ENCODE measurements at regions not wholly inside any gene's neighbourhood (a gene's known extent, or its start where the extent isn't known, plus 50 kb on each side); places are given as distances from the start of the nearest gene placed in this dataset.

DNA sequence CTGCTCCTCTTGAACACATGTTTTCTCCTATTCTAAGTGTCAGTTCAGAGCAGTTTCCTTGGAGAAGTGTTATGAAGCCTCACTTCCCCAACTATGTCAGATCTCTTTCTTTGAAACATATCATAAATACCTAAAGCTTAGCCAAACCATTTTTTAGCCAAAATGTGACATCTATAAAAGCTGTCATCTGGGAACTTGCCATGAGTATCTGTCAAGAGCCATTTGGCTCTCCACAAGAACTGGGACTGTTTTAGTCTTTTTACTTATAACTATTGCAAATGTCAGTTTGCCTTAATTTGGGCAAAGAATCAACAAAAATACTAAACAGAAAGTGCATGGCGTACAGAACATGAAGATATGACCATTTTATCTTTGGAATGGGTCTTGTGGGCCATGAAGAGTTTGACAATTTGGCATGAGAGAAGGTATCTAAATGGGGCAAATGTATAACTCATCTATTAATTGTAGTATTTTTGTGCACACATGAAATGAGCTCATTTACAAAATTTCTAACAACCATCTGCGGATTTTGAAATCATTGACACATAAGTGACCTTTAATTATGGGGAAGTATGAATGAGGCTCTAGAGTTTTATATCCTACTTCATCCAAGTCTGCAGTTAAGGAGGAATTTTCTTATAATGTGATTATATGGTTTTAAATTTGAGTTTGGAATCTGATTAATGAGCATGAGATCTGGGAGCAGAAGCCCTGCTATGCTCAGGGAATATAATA, 129.1 kb upstream of the PACRGL start:
- Histone ChIP-seq H3K9me3 (ENCODE audit: low read depth, low read length) (no peaks in the 10 kb centered on the region), H3K27ac (no peak overlapping the region), H3K9ac (ENCODE audit: insufficient read length) (no peak overlapping the region), H3K36me3 (ENCODE audit: insufficient read depth, low read length) (no peaks in the 10 kb centered on the region), H3K4me3 (no peak overlapping the region)
- TF ChIP-seq POLR2AphosphoS5 (IDR thresholded peaks at IDR 0.05; ENCODE audit: borderline replicate concordance, low read depth, low read length) = no peak
- no peak for TF ChIP-seq EZH2 (IDR thresholded peaks at IDR 0.05)
- TF ChIP-seq FOXP2 (optimal IDR thresholded peaks at IDR 0.05; ENCODE audit: control extremely low read depth, extremely low read length, insufficient read depth) = no peak
- no peak for DNase-seq (ENCODE audit: low read depth, low spot score)

DNA sequence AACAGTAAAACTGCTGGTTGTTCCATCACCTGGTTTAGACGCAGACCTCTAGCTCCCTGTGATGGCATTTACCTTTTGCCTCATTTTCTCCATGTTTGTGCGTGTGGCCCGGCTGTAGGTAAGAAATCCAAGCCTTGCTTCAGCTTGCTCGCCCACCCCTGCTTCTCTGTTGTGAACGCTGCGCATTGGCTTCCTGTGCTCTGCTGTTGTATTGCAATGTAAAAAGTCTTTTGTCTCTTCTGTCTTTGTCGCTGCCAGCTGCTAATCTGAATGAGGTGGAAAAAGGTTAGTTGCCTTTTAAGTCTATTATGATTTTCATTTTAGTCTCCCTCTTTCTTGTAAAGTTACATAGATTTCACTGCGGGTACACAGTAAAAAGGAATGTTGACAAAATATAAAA, 127.3 kb upstream of the PACRGL start:
- no peak for DNase-seq (ENCODE audit: low read depth, low spot score)
- no peaks in the 10 kb centered on the region for H3K36me3 ChIP-seq (ENCODE audit: insufficient read depth, low read length)
- no peak overlapping the region for H3K4me3 ChIP-seq
- no peaks in the 10 kb centered on the region for H3K9me3 ChIP-seq (ENCODE audit: low read depth, low read length)
- no peak overlapping the region for H3K27ac ChIP-seq
- no peak overlapping the region for H3K9ac ChIP-seq (ENCODE audit: insufficient read length)
- TF ChIP-seq POLR2AphosphoS5 (IDR thresholded peaks at IDR 0.05; ENCODE audit: borderline replicate concordance, low read depth, low read length) = no peak

DNA sequence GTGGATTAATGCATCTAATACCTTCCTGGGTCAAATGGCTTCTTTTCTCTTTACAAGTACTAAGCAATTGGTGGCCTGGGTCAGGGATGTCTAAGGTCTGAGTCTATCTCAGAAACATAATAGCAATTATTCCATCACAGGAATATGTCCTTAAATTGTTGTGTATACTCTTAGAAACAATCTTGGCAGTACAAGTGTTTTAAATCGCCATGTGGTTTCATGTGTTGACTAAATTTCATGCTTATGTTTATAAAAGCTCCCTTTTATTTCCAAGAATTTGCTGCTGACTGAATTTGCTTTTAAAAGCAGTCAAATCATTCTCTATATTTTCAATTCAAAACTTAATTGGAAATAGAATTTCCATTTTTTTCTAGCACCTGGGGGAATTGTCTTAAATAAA, 125.3 kb upstream of the PACRGL start:
- TF ChIP-seq FOXP2 (optimal IDR thresholded peaks at IDR 0.05; ENCODE audit: control extremely low read depth, extremely low read length, insufficient read depth) (no peak), EZH2 (IDR thresholded peaks at IDR 0.05) (no peak), POLR2AphosphoS5 (IDR thresholded peaks at IDR 0.05; ENCODE audit: borderline replicate concordance, low read depth, low read length) (no peak)
- Histone ChIP-seq H3K9ac (ENCODE audit: insufficient read length) (no peak overlapping the region), H3K27ac (no peak overlapping the region), H3K4me3 (no peak overlapping the region), H3K36me3 (ENCODE audit: insufficient read depth, low read length) (no peaks in the 10 kb centered on the region), H3K9me3 (ENCODE audit: low read depth, low read length) (no peaks in the 10 kb centered on the region)
- DNase-seq (ENCODE audit: low read depth, low spot score) = no peak

DNA sequence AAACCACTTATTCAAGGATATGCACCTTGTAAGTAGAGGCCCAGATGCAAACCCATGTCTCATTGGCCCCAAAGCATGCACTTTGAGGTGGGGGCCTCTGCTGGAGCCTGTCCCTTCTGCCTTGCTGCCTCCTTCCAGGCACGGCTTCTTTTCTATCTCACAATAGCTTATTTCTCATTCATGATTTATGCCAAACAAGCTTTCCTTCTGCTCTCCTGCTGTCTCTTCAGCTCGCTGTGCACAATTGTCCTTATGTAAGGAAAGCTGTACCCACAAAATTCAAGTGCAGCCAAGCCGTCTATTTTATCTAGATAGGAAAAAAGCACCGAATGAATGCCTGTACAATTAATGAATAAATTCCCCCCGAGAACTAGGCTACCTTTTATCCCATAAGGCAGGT, 124.8 kb upstream of the PACRGL start:
- Histone ChIP-seq H3K27ac (no peak overlapping the region), H3K9ac (ENCODE audit: insufficient read length) (no peak overlapping the region), H3K9me3 (ENCODE audit: low read depth, low read length) (no peaks in the 10 kb centered on the region), H3K4me3 (no peak overlapping the region), H3K36me3 (ENCODE audit: insufficient read depth, low read length) (no peaks in the 10 kb centered on the region)
- TF ChIP-seq FOXP2 (optimal IDR thresholded peaks at IDR 0.05; ENCODE audit: control extremely low read depth, extremely low read length, insufficient read depth) = no peak
- TF ChIP-seq POLR2AphosphoS5 (IDR thresholded peaks at IDR 0.05; ENCODE audit: borderline replicate concordance, low read depth, low read length) = no peak
- no peak for TF ChIP-seq EZH2 (IDR thresholded peaks at IDR 0.05)
- DNase-seq (ENCODE audit: low read depth, low spot score) = no peak

DNA sequence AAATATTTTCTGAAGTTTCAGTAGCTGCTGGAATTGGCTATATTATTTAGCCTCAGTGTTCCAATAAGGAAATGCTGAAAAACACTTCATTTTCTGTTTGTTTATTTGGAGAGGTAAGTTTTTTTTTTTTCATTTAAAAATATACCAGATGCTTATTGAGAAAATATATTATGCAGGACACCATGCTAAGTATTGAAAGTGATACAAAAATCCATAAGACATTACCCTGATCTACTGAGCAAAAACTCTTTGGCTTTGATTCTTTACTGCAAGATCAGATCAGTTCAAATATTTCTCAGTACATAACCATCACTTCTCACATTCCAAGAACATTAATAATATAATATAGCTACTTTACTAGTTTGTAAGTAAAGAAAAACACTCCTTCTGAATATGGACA, 123.4 kb upstream of the PACRGL start:
- no peak for TF ChIP-seq FOXP2 (optimal IDR thresholded peaks at IDR 0.05; ENCODE audit: control extremely low read depth, extremely low read length, insufficient read depth)
- no peak for TF ChIP-seq EZH2 (IDR thresholded peaks at IDR 0.05)
- TF ChIP-seq POLR2AphosphoS5 (IDR thresholded peaks at IDR 0.05; ENCODE audit: borderline replicate concordance, low read depth, low read length) = no peak
- no peaks in the 10 kb centered on the region for H3K9me3 ChIP-seq (ENCODE audit: low read depth, low read length)
- no peak overlapping the region for H3K9ac ChIP-seq (ENCODE audit: insufficient read length)
- no peak overlapping the region for H3K4me3 ChIP-seq
- no peak for DNase-seq (ENCODE audit: low read depth, low spot score)
- no peaks in the 10 kb centered on the region for H3K36me3 ChIP-seq (ENCODE audit: insufficient read depth, low read length)
- no peak overlapping the region for H3K27ac ChIP-seq

DNA sequence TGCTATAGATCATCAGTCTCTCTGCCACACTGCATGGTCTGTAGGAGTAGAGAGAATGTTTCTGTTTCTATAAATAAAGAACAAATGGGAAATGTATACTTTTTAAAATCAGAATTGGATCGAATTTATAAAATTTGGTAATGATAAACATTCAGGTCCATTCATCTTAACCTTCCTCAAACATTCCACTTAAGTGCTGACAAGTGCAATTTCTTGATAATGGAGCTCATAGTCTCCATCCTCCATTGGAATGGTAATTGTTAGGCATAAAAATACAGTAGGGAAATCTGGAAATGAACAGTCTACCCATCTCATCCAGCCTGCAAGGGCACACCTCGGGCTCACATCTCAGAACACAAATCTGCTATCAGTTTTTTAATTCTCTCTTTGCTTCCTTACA, 122.6 kb upstream of the PACRGL start:
- no peaks in the 10 kb centered on the region for H3K36me3 ChIP-seq (ENCODE audit: insufficient read depth, low read length)
- H3K27ac ChIP-seq = no peak overlapping the region
- DNase-seq (ENCODE audit: low read depth, low spot score) = no peak
- H3K9me3 ChIP-seq (ENCODE audit: low read depth, low read length) = no peaks in the 10 kb centered on the region
- no peak overlapping the region for H3K4me3 ChIP-seq
- H3K9ac ChIP-seq (ENCODE audit: insufficient read length) = no peak overlapping the region
- TF ChIP-seq POLR2AphosphoS5 (IDR thresholded peaks at IDR 0.05; ENCODE audit: borderline replicate concordance, low read depth, low read length) = no peak
- no peak for TF ChIP-seq EZH2 (IDR thresholded peaks at IDR 0.05)
- TF ChIP-seq FOXP2 (optimal IDR thresholded peaks at IDR 0.05; ENCODE audit: control extremely low read depth, extremely low read length, insufficient read depth) = no peak

DNA sequence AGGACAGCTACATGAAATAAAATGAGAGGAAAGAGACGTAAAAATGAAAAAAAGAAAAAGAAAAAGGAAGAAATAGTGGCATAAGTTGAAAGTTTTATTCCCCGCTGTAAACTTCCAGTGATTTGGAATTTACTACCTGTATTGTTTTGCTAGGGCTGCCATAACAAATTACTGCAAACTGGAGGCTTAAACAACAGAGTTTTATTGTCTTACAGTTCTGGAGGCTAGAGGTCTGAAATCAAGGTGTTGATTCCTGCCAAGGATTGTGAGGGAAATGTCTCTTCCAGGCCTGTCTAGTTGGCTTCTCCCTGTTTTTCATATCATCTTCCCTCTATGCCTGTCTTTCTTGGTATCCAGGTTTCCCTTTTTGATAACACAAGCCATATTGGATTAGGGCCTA, 119.4 kb upstream of the PACRGL start:
- Histone ChIP-seq H3K27ac (no peak overlapping the region), H3K36me3 (ENCODE audit: insufficient read depth, low read length) (no peaks in the 10 kb centered on the region), H3K9me3 (ENCODE audit: low read depth, low read length) (no peaks in the 10 kb centered on the region), H3K4me3 (no peak overlapping the region), H3K9ac (ENCODE audit: insufficient read length) (no peak overlapping the region)
- DNase-seq (ENCODE audit: low read depth, low spot score) = no peak
- TF ChIP-seq EZH2 (IDR thresholded peaks at IDR 0.05) (no peak), FOXP2 (optimal IDR thresholded peaks at IDR 0.05; ENCODE audit: control extremely low read depth, extremely low read length, insufficient read depth) (no peak)

DNA sequence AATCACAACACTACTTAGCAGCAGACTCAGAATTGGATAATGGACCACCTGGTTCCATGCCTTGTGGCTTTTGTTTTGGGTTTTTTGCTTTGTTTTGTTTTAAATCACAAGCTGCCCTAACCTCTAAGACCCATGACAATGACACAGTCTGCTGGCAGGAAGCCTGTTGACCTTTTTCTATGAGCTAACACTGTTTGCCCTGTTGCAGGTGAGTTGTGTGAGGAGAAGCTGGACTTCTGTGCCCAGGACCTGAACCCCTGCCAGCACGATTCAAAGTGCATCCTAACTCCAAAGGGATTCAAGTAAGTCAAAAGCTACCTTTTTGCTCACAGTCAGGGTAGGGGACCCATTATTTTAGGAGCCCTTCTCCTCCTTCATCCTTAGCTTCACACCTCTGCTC, 110.8 kb upstream of the PACRGL start:
- H3K36me3 ChIP-seq (ENCODE audit: insufficient read depth, low read length) = no peaks in the 10 kb centered on the region
- no peaks in the 10 kb centered on the region for H3K9me3 ChIP-seq (ENCODE audit: low read depth, low read length)
- H3K9ac ChIP-seq (ENCODE audit: insufficient read length) = no peak overlapping the region
- no peak overlapping the region for H3K27ac ChIP-seq
- TF ChIP-seq POLR2AphosphoS5 (IDR thresholded peaks at IDR 0.05; ENCODE audit: borderline replicate concordance, low read depth, low read length) (no peak), FOXP2 (optimal IDR thresholded peaks at IDR 0.05; ENCODE audit: control extremely low read depth, extremely low read length, insufficient read depth) (no peak), EZH2 (IDR thresholded peaks at IDR 0.05) (no peak)
- H3K4me3 ChIP-seq = no peak overlapping the region
- no peak for DNase-seq (ENCODE audit: low read depth, low spot score)

DNA sequence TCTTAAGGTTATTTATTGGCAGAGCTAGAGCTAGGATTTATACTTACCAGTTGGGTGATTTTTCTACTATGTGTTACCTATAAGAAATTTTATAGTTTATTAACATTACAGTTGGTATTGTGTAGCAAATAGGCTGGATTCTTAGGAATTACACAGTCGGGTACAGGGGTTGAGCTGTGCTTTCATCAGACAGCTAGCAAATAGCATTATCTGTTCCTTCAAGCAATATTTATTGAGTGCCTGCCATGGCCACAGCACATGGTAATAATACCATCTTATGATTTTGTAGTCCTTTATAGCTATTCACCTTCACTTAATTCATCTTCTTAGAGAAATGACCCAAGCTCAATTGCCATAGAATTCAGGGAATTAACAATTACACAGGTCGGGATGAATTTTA, 109.4 kb upstream of the PACRGL start:
- TF ChIP-seq POLR2AphosphoS5 (IDR thresholded peaks at IDR 0.05; ENCODE audit: borderline replicate concordance, low read depth, low read length) = no peak
- no peak for TF ChIP-seq FOXP2 (optimal IDR thresholded peaks at IDR 0.05; ENCODE audit: control extremely low read depth, extremely low read length, insufficient read depth)
- TF ChIP-seq EZH2 (IDR thresholded peaks at IDR 0.05) = no peak
- no peak overlapping the region for H3K4me3 ChIP-seq
- H3K27ac ChIP-seq = no peak overlapping the region
- no peaks in the 10 kb centered on the region for H3K9me3 ChIP-seq (ENCODE audit: low read depth, low read length)
- no peaks in the 10 kb centered on the region for H3K36me3 ChIP-seq (ENCODE audit: insufficient read depth, low read length)
- DNase-seq (ENCODE audit: low read depth, low spot score) = no peak
- no peak overlapping the region for H3K9ac ChIP-seq (ENCODE audit: insufficient read length)

Measured in SK-N-MC (cell line).